HG03196 (cell line): ENCODE measurements at regions not wholly inside any gene's neighbourhood (a gene's known extent, or its start where the extent isn't known, plus 50 kb on each side); places are given as distances from the start of the nearest gene placed in this dataset.

ENCODE experiments used
- ATAC-seq: cut with Tn5 transposase; IDR thresholded peaks from one replicate; pipeline ENCODE4 v1.9.1; 2021; ENCODE audit not compliant: unreplicated experiment

DNA sequence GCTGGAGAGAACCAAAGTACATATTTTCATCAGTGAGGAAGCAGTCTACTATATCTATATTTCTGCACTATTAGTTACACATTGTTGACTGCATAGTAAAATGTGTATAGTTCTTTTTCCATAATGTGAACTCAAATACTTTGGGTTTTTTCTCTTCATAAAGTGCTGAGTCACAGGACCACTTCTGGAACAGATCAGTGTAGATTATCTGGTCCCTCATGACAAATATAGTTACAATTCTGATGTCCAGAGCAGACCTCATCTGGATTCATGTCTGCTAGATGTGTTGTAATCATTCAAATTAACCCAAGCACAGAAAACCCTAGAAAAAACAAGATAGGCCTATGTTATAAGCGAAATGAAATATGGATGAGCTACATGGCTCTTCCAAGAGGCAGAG, 171.4 kb downstream of the SUCLA2 start:
- ATAC-seq = no peak

DNA sequence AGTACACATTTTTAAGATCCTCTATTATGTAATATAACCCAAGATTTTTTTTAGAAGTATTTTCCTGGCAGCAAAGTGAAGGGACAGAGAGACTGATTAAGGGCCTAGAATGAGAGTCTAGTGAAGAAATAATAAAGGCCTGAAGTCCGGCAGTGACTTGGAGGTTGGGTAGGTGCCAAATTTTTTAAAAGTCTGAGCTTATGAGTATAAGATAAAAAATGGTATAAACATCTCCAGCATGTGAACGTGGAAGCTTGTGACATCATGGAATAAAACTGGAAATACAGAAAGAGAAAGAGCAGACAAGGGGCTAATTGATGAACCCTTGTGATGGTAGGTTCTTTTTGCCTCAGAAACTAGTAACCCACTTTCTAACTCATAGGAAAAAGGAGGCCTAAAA, 174.6 kb downstream of the SUCLA2 start:
- no peak for ATAC-seq

DNA sequence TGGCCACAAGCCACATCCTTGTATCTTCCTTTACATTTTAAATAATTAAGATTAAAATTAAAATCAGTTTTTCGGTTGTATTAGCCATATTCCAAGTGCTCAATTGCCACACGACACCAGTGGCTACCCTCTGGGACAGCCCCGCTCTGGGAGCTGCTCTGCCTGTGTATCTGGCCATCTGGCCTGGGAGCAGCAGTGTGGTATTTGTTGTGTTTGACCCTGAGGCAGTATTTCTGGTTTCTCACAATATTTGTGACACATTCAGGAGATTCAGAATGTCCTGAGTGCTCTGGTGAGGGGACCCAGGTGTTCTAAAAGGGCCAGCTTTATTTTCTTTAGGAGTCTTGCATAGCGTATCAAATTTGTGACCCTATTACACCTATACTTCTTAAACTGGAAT, 179.0 kb downstream of the SUCLA2 start:
- no peak for ATAC-seq

DNA sequence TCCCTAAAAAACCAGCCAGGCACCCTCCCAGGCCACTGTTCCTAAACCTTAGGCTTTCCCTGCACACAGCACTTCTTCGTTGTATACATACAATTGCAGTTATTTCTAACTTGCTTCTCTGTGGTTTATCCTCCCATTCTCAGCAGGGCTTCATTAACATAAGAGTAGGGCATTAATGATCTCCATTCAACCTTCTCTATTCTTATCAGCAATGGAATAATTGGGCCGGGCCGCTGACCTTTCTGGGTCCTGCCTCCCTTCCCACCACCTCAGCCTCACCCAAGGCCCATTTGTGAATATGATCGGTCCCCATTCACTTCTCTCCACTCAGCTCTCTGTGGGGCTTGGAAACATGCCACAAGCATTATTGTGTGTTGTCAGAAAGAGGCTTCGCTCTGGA, 184.2 kb downstream of the SUCLA2 start:
- ATAC-seq = no peak

DNA sequence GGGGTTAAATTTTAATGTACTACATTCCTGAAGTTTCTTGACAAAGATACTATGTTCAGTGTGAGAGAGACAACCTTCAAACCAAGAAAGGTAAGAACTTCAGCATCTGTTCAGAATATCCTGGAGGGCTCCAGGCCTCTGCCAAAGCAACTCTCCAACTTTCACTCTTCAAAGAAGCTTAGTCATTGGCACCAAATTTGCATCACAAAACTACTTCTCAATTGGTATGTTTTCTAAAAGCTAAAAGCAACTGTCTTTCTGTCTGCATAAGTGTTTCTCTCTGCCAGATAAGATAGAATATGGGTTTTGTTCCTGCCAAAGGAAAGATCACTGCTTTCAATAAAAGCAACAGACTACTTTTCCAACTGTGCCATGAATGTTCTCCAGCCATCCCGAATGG, 187.4 kb downstream of the SUCLA2 start:
- ATAC-seq = no peak

DNA sequence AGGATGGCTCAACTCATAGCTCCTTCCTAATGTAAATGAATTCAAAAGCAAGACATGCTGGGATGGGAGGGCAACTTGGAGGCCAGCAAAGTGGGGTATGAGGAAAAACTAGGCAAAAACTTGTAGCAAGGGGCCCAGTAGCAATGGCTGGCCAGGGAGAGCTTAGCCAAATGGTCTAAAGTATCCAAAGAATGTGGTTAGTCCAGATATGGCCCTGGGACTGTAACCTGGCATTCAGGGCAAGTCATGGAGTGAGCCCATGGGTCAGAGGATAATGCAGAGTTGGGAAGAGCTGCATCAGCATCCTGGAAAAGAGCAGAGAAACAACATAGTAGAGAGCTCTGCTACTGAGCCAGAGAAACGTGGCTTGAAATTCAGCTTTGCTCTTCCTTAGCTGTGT, 191.7 kb downstream of the SUCLA2 start:
- ATAC-seq = no peak

DNA sequence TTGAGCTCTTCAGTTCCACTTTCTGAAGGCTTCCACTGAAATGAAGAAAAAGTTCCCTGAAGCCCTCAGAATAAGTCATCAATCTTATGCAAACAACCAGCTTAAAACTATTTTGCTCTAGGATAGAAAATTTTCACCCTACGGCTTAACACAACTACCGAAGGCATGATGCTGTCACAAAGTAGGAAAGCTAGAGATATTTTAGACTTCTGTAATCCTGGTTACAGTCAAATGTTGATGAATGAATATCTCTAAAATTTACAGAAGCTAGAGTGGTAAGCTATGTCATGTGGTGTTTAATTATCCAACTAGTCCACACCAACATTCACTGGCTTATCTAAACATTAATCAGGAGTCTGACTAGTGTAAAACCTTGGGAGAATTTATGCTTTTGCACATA, 197.9 kb downstream of the SUCLA2 start:
- ATAC-seq = no peak

DNA sequence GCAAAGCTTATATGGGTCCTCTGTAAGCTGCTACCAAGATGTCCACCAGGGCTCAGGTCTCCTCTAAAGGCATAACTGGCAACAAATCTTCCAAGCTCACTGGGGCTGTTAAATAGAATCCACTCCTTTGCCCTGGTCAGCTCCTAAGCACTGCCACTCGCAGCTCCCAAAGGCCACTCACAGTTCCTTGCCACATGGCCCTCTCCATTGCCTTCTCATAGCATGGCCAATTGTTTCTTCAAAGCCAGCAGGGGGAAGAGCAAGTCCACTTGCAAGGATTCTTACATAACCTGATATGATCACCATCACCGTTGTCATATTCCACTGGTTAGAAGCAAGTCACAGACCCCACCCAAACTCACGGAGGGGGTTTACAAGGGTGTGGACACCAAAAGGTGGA, 199.5 kb downstream of the SUCLA2 start:
- no peak for ATAC-seq

DNA sequence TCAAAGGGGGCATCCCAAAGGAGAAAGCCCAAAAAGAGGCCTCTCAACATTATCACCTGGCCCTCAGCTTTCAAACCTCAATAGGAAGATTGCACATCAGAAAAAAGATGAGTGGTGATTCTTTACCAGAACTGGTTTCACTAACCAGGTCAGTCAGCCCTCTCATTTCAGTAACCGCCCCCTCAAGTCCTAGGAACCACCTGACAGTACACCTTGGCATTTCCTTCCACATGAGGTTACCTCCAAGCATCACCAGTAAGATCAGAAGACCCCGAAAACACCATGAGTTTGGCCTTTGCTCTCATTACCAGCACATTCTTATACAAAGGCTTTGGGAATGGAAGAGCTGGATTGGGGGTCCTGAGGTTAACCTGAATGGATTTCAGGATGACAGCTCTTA, 200.5 kb downstream of the SUCLA2 start:
- ATAC-seq = no peak

DNA sequence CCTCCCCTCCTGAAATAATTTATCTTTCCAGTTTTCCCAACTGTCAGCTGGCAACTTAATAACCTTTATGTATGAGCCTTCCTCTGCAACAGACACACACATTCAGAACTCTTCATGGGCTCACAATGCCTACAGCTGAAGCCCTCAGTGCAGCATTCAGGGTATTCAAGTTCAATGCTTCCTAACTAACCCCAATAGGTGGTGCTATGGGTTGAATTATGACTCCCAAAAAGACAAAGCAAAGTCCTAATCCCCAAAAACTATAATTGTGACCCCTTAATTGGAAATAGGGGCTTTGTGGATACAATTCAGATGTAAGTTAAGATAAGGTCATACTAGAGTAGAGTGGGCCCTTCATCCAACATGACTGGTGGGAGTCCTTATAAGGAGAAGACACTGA, 202.2 kb downstream of the SUCLA2 start:
- ATAC-seq = no peak

DNA sequence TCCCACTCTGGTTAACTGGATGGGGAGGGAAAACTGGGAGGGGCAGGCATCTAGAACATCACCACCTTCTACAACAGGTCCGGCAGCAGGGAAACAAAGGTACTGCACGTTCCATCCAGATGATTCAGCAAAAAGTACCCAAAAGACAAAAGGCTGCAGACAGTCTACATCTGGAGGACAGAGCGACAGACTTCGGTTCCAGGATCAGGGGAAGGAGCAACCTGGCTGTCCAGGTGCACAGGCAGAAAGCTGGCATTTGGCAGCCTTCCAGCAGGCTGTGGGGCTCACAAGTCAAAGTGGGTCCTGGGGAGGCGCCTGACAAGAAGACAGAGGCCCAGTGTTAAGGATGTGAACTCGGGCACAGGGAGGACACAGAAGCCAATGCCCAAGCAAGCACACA, 202.9 kb downstream of the SUCLA2 start:
- ATAC-seq = no peak

DNA sequence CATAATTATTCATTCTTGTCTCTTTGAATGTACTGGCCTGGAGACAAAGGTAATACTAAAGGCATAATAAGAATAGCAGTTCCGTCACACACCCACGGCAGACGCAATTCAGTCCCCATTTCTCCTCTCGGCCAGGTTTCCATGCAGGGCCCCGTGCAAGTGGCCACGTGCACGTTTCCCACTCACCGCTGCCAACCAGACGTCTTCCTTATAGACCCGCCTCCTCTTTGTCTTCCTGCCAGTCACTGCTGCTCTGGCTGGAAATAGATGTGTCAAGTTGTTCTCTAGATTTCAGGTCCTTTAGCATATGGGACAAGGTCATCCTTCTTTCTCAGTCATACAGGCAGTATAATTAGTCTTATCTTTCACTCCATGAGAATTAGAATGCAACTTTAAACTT, 204.3 kb downstream of the SUCLA2 start:
- ATAC-seq = no peak

DNA sequence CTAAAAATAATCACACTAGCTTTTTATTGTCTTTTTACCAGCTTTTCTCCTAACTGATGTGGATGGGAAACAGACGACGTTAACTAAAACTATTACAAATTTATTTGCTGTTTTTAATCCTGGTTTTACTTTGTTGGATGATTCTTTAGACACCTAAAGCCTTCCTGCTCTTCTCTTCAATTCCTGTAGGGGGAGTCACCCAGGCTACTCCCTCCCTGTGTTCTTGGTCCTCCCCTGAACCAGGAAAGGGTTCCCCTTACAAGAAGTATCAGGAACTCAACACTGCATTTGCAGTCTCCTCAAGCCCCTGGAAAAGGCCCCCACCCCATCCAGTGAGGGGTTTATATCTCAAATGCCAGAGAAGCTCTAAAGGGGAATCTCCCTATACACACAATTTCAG, 206.1 kb downstream of the SUCLA2 start:
- ATAC-seq = no peak

DNA sequence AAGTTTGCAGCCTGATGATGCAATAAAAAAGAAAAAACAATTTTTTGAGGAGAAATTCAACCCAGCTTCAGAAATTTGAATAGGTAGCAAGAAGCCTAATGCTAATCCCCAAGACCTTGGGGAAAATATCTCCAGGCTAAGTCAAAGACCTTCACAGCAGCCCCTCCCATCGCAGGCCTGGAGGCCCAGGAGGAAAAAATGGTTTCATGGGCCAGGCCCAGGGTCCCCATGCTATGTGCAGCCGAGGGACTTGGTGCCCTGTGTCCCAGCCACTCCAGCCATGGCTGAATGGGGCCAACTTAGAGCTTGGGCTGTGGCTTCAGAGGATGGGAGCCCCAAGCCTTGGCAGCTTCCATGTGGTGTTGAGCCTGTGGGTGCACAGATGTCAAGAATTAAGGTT, 210.3 kb downstream of the SUCLA2 start:
- ATAC-seq = no peak

DNA sequence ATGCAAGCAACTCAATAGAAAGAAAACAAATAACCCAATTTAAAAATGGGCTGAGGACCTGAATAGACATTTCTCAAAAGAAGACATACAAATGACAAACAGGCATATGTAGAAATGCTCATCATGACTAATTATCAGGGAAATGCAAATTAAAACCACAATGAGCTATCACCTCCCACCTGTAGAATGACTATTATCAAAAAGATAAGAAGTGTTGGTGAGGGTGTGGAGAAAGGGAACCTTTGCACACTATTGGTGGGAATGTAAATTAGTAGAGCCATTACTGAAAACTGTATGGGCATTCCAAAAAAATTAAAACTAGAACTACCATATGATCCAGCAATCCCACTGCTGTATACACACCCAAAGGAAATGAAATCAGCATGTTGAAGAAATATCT, 212.2 kb downstream of the SUCLA2 start:
- ATAC-seq = no peak

DNA sequence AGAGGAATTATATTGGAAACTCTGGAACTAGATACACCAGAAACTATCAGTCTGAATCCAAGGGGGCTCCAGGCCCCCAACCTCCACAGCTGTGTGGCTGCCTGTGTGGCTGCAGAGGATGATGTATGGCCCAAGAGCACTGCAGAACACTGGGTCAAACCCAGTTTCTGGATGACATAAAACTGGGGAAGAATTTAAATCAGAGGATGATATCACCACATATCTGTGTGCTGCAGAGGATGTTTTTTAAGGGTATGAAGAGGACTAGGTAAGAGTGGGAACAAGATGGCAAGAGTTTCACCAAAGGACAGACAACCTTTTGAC, 226.4 kb downstream of the SUCLA2 start:
- ATAC-seq = no peak

DNA sequence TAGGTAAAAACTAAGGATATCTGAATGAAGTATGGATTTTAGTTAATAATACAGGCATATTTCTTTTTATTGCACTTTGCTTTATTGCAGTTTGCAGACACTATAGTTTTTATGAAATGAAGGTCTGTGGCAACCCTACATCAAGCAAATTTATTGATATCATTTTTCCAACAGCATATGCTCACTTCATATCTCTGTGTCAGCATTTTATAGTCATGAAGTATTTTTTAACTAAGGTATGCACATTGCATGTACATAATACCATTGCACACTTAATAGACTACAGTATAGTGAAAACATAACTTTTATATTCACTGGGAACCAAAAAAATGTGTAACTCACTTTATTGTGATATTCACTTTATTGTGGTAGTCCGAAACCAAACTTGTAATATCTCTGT, 236.3 kb downstream of the SUCLA2 start:
- ATAC-seq = no peak

DNA sequence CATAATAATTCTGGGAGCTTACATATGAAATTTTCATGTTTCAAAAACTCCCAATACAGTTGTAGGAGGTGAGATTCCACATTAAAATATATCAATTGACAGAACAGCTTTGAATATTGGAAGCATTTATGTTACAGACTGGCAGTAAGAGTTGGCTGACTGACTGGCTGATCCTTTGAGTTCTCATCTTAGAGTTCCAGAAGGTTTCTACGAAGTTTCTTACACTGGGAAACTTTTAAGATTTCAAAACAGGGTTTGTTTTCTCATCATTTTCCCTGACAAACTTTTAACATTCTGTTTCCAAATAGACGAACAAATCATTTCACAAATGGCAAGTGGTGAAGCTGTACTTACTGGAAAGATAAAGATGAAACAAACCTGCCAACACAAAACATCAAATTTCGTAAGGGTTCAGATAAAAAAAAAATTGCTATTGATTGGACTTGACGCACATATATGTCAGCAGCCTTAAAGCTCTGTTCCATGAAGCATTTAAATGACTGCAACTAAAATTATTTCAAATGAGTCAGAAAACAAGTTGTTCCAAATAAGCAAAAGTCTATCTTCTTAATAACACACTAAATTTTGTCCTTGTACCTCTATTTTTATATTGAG, 243.5 kb downstream of the SUCLA2 start:
- ATAC-seq = no peak

DNA sequence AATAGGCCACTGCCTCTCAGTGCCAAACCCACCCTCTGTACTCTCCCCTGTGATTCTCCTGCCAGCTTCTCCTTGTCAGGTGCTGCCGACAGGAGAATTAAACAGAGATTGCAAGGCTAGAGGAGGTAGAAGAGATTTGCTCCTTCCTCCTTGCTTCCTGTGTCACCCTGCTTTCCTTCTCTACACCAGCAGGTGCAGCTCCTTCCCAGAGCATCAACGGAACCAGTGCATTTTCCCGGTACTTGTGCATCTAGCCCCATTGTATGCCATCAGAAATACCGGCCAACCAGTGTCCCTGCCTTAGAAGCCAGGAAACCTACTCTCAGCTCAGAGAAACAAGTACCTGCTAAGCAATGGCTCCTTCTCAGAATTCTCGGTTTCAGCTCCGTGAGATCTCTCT, 253.2 kb downstream of the SUCLA2 start:
- no peak for ATAC-seq

DNA sequence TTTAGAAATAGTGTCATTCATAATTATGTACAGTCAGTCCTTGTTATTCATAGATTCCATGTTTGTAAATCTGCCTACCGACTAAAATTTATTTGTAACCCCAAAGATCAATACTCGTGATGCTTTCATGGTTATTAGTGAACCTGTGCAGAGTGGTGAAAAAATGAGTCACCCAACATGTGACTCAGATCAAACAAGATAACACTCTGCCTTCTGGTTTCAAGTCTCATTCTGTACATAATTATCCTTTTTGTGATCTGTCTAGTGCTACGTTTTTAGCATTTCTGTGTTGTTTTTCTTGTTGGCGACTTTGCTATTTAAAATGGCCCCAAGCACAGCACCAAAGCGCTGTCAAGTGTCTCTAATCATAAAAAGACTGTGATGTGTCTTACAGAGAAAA, 274.7 kb downstream of the SUCLA2 start:
- no peak for ATAC-seq

DNA sequence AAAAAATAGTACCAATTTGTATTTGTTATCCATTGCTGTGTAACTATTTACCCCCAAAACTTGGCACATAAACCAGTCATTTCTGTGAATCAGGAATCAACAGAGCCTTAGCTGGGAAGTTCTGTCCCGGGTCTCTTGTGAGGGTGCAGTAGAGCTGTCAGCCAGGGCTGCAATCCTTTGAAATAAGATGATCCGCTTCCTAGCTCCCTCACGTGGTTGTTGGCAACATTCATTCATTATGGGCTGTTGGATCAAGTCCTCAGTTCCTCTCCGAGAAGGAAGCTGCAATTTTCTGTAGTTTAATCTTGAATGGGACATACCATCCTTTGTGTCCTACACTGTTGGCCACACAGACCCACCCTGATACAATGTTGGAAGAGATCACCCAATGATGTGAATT, 277.2 kb downstream of the SUCLA2 start:
- no peak for ATAC-seq

DNA sequence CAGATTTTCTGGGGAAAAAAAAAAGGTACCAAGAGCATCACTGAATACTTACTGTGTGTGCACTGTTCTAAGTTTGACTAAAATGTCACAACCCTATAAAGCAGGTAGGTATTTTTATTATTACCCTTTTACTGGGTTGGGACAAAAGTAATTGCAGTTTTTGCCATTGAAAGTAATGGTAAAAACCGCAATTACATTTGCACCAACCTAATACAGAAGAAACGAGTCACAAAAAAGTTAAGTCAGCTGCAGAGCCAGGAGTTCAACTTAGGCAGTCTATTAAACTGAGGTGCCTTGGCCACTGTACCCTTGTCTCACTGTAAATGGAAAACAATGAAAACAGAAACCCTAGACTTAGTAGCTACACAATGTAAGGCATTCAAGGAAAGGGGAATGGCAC, 281.9 kb downstream of the SUCLA2 start:
- ATAC-seq = no peak

DNA sequence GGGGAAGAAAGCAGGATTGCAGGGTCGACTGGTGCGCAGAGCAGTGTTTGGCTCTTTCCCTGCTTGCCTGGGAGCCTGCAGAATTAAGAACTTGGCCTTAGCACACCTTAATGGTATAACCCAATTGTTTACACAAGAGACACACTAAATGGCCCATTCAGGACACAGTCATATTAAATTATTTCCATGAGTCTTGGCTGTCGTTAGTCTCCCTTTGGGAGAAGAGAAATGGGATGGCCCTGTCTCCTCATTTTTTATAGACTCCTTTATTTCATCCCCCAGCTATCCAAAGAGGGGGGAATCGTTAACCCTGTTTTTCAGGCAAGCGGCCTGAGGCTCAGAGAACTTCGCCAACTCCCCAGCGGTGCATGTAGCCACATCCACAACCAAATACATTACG, 282.5 kb downstream of the SUCLA2 start:
- no peak for ATAC-seq

DNA sequence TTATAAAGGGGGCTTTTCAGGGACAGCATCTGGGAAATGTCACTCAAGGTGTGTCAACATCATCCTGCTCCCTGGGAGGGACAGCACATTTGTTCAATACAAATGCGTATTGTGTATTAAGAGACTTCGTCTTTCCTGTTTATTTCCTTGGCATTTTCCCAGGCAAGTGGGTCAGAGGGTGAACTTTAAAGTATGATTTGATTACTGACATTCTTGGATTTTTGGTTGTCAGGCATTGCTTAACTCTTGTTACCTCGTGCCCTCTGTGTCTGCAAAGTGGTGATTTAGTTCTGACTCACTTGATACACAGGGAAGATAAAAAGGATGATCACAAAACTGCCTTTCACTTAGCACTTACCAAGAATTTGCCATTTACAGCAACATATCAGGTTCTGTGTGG, 292.7 kb downstream of the SUCLA2 start:
- ATAC-seq = no peak
